ENCODE measurements at regions not wholly inside any gene's neighbourhood (a gene's known extent, or its start where the extent isn't known, plus 50 kb on each side); places are given as distances from the start of the nearest gene placed in this dataset.

DNA sequence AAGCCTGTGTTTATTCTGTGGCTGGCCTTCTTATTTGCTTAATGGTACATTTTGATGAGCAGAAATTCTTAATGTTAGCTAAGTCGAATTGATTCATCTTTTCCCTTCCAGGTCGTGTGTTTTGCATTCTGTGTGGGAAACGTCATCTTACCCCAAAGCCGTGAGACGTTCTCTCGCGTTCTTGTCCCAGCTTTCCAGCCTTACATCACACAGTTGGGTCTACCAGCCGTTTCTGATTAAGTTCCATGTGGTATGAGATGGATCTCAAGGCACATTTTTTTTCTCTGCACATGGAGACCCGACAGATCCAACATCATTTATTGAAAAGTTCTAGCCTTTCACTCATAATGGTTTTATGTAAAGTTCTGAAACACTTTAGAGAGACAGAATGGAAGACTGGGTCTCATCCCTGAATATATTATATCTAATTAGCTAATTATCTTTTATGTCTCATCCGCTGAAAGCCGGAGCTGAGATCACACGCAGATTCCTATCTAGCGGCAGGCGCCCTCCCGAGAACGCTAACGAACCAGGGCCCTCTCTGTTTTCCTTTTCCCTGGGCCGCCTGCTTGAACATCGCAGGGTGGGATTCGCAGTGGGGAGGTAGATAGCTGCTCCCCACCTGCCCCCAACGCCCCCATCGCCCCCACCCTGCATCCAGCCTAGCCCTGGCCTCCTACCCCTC is 1162.2 kb downstream of the BRD1 start:
- DNase-seq: no peak

DNA sequence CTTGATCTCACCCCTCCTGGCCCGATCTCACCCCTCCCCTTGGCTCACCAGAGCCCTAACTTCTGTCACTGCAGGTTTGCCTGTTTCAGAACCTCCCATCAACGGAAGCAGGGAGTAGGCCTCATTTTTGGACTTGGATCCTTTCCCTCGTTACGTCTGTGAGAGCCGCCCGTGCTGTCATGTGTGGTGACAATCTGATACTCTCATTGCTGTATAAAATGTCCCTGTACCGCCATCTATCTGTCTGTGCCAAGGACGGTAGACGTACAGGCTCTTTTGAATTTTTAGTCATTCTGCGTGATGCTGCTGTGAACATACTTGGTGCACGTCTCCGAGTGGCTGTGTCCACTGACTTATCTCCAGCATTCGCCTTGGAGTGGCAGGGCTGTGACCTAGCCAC is 1163.1 kb downstream of the BRD1 start:
- no peak for DNase-seq

DNA sequence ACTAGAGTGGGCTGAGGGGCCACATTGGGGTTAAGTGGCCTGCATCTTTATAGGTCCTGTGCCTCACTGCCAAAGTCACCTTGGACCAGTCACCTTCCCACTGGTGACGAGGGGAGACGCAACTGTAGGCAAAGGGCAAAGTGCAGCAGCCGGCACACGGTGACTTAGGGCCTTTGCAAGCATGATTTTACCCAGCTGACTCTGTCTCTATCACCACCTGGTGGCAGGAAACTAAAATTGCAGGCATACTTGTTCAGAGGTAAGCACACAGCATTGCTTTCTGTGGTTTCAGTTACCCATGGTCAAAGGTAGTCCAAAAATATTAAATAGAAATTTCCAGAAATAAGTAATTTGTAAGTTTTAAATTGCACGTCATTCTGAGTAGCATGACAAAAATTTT is 1164.4 kb downstream of the BRD1 start:
- DNase-seq: no peak

DNA sequence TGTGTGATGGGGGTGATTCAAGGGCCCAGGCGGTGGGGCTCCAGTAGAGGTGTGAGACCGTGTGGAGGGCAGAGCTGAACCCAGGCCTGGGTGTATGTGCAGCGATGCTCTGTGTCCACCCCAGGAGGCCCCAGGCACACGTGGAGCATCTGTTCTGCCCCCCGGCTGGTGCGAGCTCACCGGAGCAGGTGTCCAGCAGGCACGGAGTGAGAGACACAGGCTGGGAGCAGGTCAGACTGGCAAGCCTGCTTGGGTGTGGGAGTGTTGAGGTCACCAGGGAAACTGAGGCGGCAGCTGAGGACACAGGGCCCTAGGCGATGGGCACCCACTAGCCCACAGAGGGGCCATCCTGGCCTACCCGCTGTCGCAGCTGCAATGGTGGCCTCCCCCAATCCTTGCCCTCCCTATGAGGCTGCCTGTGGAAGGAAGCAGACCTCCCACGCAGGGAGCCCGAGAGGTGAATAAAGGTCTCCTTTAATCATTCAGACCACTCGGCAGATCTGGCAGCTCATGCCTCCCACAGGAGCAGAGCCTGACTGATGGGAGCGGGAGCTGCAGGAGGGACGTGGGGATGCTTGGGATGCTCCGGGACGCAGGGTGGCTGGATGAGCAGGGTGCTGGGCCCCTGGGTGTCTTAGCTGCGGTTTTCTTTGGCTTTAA is 1165.1 kb downstream of the BRD1 start:
- no peak for DNase-seq

DNA sequence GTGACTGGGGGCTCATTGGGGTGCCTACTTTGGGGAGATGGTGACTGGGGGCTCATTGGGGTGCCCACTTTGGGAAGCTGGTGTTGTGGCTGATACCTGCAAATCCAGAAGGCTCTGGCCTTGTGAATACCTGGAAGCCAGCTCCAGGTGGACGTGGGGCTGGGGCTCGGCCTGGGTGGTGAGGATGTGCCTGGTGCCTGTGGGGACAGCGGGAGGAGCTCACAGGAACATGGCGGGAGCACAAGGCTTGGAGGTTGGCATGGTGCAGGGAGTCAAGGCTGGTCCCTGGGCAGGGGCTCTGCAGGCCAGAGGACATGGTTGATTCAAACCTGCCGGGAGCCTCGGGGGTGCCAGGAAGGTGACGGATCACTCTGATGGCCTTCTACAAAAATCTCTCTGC is 1165.7 kb downstream of the BRD1 start:
- no peak for DNase-seq

DNA sequence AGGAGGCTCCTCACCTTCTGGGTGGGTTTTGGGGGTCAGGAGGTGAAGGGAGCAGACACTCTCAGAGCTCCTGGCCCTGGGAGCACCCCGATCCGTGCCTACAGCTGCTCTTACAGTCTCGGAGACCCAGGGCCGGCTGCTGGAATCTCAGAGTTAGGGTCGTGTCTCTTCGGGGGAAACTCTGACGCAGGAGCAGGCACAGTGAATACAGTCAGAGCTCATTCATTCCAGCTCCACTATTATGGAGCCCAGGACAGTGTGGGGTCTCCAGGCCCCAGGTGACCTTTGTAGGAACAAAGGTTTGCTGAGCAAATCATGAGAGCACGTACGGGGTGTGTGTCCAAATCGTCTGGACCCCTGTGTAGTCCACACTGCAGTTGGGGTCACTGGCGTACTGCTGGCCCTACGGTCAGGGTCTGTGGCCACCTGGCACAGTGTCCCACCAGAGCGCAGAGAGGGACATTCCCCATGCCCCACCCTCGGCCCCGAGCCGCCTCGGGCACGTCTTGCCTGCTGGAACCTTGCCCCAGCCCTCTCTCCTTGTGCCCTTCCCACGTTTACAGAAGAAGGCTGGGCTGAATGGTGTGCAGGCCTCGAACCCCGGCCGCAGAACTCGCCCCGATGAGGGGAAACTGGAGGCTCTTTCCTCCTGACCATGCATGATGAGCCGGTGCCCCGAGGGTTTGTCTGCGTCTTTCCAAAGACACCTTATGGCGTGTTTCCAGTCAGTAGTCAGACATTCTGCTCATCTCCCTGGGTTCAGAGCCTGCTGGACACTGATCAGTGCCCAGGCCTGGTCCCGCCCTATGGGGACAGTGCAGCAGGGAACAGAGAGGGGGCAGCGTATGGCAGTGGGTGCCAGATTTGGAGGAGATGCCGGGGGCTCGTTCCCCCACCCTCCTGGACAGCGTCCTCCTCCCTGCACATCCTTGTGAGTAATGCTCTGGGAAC is 1166.6 kb downstream of the BRD1 start:
- DNase-seq: no peak

DNA sequence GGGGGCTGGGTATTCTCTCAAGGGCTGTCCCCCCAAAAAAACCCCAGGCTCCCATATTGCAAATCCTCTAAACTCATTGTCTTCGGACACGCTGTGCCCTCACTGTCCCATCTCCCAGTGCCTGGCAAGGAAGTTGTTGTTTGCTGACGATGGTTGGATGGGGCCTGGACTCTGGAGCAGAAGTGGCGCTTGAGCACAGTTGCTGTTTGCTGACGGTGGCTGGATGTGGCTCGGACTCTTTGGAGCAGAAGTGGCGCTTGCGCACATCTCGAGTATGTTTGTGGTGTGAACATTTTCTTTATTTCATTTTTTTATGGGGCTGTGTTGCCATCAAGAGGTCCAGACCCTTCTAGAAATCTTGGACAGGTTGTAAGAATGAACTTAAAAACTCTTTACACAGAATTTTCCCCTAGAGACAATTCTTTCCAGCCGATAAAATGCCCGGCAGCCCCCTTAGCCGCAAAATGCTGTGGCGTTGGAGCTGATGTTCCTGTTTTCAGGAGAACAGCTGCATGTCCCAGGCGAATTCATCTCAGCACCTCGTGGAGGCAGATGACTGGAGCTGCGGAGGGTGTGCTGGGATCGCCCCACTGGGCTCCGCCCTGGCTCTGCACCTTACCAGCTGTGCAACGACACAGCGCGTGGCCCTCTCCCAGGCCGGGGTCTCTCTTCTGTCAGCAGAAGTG is 1167.4 kb downstream of the BRD1 start:
- DNase-seq: no peak

DNA sequence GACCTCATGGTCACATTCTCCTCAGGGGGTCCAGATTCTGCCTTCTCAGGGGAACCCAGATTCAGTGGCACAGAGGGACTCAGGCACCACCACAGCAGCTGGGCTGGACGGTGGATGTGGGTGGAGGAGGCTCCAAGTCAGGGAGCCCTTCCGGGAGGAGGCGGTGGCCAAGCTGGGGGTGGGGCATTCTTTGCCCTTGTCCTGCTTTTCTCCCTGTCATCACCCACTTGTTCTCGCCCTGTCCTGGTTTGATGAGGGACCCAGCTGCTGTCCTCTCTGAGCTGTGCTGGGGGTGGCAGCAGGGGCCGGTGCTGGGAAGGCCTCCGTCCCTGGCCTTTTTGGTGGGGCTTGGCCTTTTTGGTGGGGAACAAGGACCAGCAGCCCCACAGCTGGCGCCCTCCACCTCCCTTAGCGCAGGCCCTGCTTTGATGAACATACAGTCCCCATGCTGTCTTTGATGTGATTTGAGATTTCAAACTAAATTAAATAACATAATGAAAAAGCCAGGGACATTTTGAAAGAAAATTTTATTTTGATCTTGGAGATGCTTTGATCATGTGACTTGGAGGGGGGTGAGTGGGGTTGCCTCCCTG is 1168.2 kb downstream of the BRD1 start:
- DNase-seq: no peak

DNA sequence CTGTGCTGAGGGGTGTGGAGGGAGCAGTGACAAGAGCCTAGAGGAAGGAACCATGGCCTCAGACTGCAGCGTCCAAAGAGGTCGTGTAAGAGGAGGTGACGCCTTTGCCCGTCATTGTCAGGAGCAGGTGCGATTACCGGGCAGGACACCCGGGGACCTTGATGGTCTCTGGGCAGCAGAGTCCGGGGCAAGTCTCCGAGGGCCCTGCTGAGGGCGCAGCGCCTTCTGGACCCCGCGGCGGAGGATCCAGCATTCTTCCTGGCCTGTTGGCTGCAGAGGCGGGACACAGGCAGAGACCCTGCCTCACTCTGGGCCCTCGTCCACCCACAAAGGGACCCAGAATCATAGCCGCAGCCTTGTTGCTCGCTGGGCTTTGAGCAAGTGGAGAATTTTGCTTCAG is 1168.8 kb downstream of the BRD1 start:
- DNase-seq: no peak

DNA sequence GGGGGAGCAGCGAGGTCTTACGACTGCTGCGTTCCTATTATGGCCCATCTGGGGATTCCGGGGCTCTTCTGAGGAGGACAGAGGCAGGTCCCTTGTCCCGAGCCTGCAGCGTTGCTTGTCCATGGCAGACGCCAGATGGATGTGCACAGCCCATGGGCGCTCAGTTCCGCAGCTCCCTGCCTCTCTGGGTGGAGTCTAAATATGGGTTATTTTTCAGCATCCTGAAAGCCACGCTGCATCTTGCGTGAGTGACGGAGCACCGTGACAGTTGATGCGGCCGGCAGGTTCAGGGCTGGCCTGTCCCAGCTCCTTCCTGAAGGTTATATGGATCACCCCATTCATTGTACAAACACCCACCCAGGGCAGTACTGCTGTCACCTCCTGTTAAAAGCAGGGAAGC is 1169.4 kb downstream of the BRD1 start:
- no peak for DNase-seq

DNA sequence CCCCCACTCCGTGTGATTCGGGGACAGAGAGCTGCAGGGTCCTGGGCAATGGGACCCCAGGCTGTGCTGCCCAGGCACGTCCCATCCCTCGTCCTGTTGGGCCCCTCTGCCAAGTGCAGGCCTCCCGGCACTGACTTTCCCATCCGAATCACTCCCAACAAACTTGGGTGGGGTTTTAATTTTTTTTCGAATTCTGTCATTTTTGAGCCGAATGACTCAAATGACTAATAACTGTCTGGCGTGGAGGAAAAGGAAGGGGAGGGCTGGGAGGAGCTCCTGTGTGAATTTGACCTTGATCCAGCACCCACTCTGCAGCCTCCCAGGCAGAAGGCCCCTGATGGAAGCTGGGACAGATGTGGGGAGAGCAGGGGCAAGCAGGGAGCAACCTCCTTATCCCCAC is 1173.2 kb downstream of the BRD1 start:
- DNase-seq: no peak

DNA sequence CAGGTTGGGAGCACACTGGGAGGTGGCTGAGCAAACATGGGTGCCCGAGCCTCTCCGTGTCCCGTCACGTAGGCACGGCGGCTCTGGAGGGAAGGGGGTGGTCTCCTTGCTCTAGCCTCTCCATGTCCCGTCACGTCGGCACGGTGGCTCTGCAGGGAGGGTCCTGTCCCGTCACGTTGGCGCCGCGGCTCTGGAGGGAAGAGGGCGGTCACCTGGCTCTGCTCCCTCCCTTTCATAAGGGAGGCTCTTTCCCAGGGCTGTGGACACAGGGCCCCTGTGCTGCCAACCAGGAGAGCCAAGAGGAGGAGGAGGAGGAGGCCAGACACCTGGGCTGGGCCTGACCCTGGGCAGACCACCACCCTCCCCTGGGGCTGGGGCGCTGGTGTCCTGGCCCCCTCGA is 1173.7 kb downstream of the BRD1 start:
- DNase-seq: no peak

DNA sequence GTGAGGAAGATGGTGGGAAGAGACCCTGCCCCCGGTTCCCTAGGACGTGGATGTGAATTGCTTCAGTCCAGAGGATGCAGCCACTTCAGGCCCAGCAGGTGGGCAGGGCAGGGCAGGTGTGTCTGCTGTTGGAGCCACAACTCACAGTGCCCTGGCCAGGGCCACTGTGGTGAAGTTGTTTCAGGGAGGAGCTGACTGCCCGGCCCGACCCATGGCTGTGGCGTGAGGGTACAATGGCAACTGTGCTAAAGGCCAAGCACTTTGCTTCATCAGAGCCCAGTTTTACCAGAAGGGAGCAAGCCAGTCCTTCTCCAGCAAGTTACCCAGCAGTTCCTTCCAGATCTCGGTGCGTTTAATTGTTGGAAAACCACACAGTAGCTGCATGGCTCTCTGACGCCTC is 1174.4 kb downstream of the BRD1 start:
- DNase-seq: no peak

DNA sequence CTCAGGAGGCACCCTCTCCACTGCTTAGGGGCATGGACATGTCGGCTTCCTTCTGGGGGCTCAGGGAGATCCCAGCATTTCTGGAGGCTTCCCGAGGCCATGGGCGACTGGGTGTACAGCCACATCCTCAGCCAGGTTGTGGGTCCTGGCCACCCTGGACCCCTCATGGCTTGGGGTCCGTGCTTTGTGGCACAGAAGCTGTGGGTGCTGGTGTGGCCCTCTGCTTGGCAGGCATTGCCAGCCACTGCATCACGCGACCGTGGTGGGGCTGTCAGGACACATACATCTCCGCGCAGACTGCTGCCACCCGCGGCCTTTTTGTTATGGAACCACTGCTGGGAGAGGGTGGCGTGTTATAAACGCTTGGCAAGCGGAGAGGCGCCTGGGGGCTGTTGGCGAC is 1174.9 kb downstream of the BRD1 start:
- no peak for DNase-seq

DNA sequence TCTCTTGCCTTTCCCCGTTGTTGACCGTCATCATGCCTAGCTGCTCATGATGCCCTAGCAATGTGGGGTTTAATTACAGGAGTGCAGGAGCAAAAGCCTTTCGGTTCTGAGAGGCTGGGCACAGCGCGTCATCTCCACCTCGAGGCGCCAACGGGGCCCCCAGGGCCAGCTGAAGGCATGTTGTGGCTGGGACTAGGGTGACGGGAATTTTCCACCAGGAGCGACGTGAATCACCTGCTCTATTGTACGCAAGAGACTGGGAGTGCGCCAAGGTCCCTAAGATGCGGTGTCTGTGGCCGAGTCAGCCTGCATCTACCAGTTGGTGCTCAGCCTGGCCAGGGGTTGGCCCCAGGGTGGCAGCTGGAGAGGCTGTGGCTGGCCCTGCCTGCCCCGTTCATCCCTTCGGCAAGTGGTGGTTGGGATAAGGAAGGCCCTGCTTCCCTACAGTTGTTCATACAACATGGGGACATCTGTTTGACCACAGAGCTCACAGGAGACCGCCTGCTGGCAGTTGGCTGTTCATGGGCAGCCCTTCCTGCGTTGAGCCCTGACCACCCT is 1175.6 kb downstream of the BRD1 start:
- DNase-seq: no peak

DNA sequence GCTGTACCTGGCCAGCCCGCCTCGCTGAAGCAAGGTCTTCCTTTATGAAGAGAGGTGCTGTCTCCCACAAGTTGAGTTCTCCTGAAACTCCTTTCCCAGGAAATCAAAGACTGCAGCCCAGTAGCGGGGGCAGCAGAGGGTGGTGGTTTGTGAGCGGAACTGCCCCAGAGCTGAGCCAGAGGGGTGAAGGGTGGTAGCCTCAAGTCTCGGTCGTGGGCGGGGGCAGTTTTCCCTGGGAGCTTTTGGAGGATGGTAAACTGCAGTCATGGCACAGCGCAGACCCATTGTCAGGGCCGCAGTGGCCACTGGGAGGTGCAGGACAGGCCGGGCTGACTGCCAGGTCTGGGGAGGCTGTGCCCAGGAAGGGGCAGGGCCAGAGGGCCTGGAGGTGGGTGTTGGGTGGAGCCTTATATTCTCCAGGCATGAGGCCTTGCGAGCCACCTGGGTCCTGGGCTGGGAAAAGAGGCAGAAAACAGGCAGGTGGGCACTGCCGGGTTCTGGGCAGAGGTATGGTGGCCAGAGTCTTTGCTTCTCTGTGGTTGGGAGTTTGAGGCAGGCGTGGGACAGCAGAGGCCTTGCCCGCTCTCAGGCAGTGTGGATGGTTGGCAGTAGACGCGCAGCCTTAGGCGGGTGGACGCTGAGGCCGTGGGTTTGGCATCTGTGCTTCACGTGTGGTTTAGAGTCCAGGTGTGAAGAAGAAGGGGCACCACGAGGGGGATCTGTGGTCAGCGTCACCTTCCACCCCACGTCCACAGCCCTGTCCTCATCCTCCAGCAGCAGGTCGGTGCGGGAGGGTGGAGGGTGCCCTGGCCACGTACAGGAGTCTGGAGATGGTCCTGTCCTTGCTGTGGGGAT is 1176.4 kb downstream of the BRD1 start:
- DNase-seq: no peak

DNA sequence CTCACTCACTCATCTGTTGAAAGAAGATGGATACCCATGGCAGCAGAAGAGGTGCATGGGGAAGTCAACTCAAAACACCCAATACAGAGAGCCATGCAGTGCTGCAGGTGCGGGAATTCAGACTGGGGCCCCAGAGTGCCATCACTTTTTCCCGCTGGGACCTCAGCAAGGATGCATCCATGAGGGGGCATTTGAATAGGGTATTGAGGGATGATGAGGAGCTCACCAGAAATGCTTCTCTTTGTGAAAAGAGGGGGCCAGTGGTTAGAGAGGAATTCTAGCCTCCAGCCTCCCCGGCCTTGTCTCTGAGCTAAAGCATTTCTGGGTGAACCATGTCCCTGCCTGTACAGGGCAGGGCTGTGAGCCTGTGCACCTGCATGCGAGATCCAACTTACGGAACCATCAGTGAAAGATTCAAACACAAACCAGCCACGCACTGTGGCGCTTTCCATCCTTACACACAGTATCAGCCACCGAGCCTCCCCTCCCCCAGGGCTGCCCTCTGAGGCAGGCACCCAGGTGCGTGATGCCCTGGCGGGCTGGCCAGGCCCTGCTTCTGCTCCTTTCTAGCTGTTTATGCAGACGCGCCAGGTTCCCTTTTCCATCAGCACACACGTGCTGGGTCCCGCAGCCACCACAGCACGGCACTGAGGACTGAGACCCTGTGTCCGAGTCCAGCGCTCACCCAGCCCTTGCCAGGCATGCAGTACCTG is 1177.2 kb downstream of the BRD1 start:
- DNase-seq: no peak

DNA sequence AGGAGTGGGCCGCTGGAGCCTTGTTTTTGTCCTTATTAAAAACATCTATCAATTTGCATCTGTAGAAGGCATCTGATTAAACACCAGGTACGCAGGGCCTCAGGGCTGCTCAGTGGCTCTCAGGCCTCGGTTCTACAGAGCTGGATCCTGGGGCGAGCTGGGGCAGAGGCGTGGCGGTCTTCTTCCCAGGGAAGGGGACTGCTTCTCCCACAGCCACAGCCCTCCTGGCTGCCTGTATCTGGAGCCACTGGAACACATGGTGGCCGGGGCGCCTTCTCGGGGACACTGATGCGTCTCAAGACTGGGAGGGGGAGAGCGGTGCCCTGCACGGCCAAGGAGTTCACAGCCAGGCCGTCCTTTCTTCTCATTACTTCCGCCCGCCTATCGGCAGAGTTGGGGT is 1178.2 kb downstream of the BRD1 start:
- DNase-seq: no peak

DNA sequence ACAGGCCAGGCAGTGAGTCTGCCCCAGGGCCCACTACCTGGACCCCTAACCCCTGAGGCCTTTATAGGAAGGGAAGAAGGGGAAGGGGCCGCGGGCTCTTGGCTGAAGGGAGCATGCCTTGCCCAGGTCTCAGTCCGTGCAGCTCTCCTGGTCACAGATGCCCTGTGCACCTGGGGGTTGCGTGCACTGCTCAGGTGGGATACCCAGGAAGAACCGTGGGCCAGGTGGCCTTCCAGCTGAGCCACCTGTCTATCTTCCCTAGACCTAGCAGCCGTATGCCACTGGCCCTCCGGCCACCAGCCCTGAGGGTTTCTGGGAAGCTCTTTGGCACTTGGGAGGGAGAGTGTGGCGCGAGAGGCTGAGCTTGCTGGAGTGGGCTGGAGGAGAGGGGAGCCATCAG is 1178.6 kb downstream of the BRD1 start:
- DNase-seq: no peak

DNA sequence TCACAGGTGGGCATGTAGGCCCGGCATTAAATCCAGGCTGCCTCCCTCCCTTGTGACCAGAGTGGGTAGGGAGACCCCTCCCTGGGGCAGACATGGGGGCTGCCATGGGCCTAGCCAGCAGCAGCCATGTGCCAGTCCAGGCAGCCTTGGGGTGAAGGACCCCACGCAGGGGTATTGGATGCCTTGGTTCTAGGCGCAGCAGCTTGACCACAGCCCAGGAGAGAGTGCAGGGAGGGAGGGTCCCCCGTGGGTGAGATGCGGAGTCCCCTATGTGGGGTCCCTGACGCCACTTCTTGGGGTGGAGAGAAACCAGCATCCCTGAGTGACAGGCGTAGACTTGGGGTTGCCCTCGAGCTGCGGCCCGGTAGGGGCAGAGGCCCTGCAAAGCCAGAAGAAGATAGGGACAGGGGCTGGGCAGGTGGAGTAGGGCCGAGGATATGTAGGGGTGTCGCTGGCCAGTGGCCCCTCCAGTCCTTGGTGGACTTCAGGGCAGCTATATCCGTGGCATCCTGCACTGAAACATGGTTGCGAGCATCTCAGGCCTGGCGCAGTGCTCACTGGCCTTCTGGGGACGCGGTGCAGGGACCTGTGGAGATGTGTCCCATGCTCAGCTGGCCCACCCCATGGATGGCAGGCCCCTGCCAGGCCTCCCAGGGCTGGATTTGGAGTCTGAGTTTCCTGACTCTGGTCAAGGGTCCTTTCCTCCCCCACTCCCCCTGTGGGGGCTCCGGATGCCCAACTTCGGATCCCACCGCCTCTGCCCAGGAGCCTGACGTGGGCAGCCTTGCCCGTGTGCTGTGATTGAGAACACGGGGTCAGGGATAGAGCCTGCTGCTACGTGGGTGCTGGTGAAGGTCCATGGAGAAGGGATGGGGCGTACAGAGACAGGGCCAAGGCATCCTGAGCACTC is 1179.8 kb downstream of the BRD1 start:
- DNase-seq: no peak
